Muscle of back (tissue), 3 donors: ENCODE measurements at regions not wholly inside any gene's neighbourhood (a gene's known extent, or its start where the extent isn't known, plus 50 kb on each side); places are given as distances from the start of the nearest gene placed in this dataset.
"Not testable (repeated sequence)": the region's sequence is repeated elsewhere in the genome, so short reads cannot be mapped to it uniquely, and the experiment has no call there.

ENCODE experiments used
- DNase-seq, 3 donors: peaks; one replicate each; pipeline versions ENCODE4 v3.0.0 to v3.0.0-alpha.2; 2013

DNA sequence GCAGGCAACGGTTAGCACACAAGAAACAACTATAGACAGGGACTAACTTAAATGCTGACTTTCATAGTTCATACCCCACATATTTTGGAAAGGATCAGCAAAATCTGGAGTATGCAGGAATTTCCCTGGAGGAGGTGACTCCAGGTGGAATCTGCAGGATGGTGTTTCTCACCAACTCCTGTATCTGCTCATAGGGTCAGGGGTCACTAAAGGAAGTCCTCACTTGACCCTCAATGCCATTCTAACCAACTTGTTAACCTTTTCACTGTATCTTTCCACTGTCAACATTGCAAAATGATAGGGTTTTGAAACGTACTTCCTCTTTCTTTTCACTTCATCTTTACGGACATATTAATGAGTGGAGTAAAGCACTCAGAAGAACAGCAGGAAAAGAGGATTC lies 207.0 kb upstream of the CXCR4 start:
- DNase-seq, result no peak

DNA sequence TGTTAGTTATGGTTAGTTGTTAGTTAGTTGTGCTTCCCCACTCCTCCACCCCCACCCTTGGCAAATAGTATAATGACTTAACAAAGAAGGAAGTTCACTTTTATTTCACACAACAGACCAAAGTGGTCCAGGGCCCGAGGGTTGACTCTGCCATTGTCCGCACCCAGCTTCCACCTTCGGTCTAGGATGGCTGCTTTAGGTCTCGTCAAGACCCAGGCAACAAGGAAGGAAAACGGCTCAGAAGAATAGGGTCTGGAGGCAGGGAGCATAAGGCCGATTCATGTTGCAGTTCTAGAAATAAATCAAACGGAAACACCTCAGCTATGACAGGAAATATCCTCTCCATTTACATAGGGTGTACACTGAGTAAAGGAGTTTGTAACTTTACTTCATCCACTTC lies 206.0 kb upstream of the CXCR4 start:
- DNase-seq, result no peak

DNA sequence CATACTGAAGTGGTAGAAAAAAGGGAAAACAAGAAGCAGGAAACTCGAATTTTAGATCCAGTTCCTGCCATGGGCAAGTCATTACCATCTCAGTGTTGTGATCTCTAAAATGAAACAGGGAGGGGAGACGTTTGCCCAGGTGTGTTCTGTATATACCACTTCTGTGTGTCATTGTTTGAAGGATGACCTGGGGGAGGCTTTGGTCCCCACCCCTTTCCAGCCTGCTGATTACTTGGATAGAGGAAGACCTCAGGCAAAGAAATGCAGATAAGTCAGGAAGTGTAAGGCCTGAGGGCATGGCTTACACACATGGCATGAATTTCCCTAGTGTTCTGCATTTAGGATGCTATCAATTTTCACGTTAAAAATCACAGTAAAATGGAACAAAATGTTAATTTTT lies 205.2 kb upstream of the CXCR4 start:
- no peak for DNase-seq

DNA sequence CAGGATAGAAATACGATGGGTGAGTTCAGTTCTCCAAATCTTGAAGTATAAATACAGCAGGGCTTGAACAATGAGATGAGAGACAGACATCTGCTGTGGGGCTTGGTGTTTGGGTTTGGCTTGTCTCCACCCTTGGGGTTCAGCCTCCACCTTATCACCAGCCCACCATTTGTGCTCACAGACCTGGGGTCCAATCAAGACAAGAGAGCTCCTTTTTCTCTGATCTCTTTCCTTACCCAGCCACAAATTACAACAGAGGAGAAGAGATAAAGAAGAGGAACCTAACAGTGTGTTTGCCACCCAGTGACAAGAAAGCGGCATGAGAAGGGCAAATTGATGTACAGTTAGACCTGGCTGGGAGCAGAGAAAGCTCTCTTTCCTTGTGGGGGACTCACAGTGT lies 204.5 kb upstream of the CXCR4 start:
- DNase-seq, result no peak

DNA sequence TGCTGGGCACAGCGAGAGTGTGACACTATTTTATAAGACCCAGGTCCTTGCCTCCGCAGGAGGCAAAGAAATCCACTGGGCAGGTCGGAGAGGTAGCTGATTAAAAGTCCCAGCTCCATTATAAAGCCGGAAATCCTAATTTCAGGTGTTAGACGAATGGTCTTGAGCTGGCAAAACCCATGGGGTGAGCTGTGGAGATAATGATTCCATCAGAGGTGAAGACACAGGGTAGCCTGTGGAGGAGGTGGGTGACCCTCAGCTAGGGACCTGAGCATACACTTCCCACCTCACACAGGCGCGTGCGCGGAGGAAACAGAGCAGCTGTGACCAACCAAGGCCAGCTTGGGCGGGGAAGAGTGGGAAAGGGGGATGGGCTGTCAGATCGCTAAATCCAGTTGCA lies 201.7 kb upstream of the CXCR4 start:
- DNase-seq, result no peak

DNA sequence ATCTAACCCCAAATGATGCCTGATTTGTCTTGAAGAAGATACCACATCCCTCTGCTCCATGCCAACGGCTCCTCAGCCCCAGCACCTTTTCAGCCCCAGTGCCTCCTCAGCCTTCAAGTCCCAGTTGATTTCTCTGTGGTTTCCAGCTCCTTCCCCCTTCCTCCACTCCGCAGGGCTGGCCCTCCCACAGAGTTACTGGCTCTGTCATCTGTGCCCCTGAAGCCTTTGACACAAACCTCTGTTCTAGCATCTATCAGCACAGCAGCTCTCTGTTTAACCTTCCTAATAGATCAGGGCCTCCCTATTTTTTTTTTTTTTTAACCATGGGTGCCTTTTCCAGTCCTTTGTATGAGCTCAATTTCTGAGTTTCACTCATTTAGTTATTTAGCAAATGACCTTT lies 201.3 kb upstream of the CXCR4 start:
- no peak for DNase-seq

DNA sequence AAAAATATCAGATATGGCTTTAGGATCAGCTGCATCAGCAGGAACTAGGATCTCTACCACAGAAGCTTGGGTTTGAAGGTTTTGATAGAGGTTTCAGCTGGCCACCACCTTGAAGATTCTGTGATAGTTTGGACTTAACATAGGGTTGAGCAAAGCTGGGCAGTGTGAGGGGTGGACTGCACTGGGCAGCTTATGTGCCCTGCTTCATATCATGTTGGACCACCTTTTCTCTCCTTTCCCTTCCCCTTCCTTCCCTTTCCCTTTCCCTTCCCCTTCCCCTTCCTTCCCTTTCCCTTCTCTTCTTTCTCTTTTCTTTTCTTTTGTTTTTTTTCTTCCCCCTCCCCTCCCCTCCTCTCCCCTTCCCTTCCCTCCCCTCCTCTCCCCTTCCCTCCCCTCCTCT lies 196.3 kb upstream of the CXCR4 start:
- DNase-seq, result no peak

DNA sequence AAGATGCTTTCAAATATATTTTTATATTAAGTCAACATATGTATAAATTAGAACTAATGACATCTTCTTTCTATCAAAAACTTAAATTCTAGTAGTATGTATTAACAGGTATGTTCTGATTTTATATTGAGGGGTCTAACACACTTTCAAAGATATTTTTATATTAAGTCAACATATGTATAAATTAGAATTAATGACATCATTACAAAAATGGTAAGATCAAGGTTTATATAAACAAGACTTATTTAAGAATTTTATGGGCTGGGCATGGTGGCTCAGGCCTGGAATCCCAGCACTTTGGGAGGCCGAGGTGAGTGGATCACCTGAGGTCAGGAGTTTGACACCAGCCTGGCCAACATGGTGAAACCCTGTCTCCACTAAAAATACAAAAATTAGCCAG lies 194.6 kb upstream of the CXCR4 start:
- not testable (repeated sequence) for DNase-seq

DNA sequence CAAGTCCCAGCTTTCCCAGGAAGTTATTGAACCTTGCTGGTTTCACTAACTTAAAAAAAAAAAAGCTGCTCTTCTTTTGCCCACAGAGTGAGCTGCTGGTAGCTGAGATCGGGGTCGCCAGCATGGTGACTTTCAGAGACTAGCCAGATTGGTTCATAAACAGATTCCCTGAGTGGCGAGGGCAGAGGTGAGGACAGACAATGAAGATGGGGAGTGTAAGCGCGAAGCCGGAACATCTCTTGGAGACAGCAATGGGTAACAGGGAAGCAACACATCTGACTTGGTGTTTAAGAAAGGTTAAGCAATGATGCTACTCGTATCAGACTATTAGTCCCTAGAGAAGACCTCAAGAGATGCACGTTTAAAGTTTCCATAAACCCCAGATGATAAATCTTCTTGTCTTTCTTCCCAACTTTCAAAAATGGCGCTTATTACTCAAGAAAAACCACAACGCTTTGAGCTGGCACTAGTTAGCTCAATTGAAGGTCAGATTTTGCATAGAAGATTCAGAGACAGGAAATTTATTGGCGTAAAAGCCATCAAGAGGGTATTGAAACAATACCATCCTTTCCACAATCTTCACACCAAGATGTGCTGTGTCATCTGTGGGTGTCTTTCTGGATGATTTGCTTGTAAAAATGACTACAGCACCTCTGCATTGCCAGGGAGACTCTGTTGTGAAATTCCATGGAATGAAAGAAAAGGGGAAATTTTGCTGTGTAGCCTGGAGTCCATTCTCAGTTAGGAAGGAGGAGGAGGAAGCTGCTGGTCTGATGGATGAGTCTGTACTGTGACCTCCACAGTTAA lies 193.1 kb upstream of the CXCR4 start:
- no peak for DNase-seq

DNA sequence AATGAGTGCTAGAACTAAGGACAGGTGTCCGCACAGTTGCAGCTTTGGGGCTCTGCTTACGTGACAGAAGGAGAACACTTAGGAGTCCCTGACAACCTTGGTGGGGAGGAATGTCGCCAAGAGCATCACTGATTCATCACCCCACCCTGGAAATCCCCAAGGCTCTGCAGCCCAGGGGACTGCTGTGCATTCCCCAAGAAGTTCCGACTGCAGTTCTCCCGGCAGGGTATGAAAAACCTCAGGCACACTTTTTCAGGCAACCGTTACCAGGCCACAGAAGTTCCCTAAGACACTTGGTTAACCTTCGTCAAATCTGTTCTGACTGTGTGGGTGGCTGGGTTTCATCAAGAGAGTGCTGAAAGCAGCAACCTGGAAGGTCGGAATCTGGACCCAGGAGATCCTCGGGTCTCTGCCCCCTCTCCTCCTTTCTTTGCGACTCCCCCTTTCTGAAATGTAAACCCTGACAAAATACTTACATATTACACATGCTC lies 192.1 kb upstream of the CXCR4 start:
- DNase-seq, result no peak

DNA sequence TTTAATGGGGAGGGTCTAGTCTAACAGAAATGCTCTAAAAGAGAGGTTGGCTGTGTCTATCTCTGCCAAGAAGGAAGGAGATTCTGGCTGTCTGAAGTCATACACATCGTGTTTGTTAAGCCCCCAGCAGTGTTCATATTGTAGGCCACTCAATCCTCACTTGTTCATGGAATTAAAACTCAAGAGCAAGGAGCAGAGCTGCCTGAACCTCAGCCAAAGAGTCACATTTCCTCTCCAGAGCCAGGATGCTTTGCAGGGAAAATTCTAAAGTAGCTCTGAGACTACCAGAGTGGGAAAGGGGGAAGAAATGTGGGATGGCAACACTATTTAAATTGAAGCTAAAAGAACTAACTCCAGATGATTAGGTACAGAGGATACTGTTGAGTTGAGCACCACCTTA lies 190.7 kb upstream of the CXCR4 start:
- peak in 2 of 3 donors; percentile 29 to 45 for DNase-seq

DNA sequence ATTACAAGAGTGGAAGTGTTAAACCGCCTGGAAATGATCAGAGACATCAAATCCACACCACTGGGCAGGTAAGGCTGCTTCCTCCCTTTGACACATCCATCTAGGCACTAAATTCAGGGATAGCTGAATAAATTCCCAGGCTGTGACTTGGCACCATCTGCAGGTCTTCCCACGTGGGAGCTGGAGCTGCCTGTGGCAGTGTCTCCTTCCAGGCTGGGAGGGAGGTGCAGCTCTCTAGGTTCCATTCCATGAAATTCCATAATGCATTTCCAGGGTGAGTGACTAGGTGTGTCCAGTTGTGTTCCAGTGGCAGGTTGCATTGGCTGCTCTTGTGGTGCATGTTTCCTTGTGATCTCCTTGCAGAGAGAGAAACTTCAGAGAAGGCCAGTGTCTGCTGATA lies 188.9 kb upstream of the CXCR4 start:
- DNase-seq, result no peak

DNA sequence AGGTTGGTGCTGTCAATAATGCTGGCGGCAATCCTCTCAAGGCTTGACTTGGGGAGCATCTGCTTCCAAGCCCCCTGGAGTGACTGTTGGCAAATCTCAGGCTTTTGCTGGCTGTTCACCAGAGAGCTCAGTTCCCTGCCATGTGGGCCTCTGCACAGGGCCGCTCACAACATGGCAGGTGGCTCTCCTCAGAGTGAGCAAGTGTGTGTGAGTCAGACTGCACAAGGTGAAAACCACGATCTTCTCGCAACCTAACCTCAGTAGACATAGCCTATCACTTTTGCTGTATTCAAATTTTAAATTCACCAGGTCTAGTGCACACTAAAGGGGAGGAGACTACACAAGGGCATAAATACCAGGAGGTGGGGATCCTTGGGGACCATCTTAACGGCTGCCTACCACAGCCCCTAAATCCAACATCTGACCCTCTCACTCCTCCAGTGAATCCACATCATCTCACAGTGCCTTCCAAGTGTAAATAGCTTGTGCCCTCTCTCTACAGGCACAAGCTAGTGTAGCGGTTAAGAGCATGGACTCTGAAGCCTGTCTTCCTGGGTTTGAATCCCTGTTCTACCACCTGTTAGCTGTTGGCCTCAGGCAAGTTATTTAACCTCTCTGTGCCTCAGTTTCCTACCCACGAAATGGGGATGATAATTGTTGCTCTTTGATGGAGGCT lies 187.7 kb upstream of the CXCR4 start:
- DNase-seq, result peak in 2 of 3 donors; percentile 4 to 9

DNA sequence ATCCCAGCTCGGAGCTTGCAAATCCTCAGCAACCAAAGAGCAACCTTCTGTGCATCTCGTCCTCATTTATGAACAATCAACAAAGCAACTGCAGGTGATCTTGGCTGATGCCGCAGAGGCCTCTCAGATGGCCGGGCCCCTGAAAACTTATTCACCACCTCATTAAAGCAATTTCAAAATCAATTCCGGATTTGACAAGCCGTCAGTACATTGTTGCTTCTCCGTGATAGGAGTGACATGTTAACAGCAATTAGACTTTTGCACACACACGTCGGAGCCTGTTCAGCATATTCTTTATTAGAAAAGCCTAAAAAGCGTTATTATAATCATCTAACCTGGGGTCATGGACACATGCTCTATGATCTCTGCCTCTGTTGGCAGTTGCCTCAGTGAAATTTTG lies 183.1 kb upstream of the CXCR4 start:
- no peak for DNase-seq

DNA sequence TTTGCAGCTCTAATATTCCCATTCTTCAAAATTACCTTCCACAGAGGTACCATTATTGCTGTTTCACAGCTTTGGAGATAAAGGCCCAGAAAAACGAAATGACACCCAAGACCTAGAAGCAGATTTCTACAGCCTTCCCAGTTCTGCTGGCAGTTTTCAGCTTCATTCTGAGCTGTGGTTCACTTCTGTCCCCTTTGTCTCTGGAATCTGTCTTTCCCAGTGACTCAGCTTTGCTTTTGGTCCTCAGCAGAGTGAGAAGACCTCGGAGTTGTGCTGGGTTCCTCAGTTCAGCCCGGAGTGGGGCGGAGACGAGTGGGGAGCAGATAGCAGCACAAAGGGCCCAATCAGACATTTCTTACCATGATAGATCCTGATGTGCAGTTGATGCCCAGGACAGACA lies 180.7 kb upstream of the CXCR4 start:
- DNase-seq, result no peak

DNA sequence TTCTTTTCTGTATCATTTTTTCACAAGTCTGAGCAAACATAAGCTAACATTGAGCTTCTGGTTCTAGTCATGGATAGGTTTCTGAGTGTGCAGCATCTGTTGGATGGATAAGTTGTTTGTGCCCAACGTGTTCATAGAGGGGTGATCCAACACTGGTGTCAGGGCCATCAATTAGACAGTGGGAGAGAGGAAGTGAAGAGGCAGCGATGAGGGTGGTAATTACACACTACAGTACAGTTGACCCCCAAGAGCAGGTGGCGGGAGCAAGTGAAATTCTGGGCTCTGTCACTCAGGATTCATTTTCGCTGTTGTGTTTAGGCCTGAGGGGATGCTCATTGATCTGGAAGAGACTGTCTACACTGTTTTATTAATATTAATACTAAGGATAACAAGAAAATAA lies 180.0 kb upstream of the CXCR4 start:
- DNase-seq, result no peak

DNA sequence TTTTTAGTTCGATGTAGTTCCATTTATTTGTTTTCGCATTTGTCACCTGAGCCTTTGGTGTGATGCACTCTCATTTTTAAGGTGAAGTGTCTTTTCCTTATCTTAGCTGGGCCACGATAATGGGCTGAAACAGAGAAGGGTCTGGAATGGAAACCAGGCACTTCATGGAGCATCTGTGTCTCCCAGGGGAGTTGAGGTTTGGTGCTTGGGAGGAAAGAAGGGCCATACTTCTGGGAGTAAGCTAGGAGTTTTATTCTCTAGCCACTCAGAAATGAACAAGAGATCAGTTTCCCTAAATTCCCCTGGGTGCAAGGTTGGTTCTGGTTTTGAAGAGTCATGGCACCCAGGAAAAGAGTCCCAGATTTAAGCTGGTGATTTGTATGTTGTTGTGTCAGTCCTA lies 179.4 kb upstream of the CXCR4 start:
- no peak for DNase-seq

DNA sequence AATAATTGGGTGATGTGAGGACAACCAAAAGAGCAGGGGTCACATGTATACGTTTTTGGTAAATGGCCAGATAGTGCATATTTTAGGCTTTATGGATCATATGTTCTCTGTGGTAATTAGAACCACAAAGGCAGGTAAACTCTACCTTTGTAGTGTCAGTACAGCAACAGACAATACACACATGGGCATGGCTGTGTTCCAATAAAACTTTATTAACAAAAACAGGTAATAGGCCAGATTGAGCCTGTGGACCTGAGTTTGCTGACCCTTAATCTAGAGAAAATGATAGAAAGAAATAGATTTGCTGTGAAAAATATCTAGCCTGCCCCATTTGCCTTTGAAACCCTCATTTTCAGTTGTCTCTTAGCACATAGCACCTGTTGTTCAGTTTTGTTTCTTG lies 177.2 kb upstream of the CXCR4 start:
- no peak for DNase-seq

DNA sequence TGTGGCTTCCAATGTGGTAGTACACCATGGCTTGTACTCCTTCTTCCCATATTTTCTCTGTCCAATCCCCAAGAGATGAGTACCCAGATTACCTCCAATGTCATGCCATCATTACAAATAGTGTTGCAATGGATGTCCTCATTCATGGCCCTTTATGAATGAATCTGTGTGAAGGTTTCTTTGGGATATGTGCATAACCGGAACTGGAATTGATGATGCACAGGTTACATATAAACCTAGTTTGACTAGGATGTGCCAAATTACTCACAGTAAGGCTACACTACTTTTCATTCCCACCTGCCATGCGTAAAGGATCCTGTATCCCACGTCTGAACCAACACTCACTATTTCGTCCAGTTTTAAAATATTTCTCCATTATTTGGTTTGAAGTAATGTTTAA lies 173.9 kb upstream of the CXCR4 start:
- no peak for DNase-seq

DNA sequence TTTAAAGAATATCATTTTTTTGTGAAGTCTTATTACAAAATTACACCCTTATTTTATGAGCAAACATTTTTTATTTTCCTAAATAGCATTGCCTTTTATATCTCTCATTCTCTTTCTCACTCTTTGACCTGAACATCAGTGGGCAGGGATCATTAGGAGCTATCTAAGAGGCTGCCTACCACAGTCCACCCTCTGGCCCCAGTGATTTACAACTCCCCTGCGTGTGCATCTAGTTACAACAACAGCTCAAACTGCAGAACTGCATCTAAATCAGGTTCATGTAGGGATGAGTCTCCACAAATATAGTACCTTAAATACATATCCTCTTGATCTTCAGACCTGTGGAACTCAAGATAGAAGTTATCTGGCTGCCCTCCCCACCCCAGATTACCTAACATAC lies 172.4 kb upstream of the CXCR4 start:
- no peak for DNase-seq

DNA sequence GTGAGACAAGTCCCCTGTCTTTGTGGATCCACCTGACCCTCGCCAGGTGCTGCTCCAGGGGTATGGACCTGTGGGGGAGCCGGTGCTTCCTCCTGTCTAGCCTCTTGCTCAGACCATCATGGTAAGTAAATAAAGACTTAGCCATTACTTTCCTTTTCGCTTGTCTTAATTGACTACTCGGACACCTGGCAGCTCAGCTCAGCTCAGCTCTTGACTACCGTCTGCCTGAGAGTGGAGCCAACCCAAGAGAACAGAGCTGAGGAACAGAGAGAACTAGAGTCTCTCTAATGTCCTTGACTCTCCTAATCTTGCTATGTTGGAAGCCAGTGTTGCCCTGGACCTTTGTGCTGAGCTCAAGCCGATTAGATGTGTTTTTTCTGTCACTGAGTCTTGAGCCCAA lies 170.3 kb upstream of the CXCR4 start:
- no peak for DNase-seq

DNA sequence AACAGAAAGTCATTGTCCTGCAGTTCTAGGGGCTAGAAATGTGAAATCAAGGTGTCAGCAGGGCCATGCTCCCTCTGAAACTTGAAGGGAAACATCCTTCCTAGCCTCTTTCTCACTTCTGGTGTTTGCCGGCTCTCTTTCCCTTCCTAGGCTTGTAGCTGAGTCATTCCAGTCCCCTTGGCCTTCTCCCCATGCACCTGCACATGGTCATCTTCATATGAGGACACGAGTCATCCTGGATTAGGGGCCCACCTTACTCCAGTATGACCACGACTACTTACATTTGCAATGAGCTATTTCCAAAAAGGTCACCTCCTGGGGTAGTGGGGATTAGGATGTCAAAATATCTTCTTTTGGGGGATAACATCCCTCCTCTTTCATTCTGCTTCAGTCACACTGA lies 168.5 kb upstream of the CXCR4 start:
- no peak for DNase-seq

DNA sequence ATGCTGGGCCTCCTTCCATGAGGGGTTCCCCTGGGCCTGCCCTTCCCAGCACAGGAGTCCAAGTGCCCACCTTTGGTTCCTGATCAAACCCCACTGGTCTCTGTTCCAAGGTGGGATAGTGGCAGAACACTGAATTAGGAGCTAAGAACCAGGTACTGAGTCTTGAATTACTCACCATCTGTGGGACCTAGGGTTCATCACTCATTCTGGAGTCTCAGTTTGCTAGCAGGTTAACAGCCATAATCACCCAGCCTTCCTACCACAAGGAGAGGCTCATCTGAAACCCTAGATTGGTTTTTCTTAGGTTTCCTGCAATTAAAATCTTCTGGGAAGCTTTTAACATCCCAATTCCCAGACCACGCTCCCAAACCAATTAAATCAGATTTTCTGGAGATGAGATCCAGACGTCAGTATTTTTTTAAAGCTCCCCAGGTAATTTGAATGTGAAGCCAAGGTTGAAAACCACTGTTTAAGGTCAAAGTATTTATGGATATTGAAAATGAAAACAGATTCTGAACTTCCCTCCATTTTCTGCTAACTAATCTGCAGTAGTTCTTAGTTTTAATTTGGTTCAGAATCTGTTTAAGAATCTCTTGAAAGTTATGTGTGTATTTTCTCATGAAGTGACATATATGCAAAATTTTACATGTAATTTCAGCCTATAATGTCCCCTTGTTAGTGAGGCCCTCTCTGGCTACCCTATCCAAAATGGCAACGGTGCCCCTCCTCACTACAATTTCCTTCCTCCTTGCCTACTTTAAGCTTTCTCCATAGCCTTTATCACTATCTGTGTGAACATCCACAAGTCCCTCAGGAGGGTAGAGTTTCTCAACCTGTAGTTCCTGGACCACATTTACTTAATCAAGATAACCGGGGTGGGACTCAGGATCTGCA lies 166.5 kb upstream of the CXCR4 start:
- DNase-seq, result no peak
